ENCODE measurements at regions not wholly inside any gene's neighbourhood (a gene's known extent, or its start where the extent isn't known, plus 50 kb on each side); places are given as distances from the start of the nearest gene placed in this dataset.

DNA sequence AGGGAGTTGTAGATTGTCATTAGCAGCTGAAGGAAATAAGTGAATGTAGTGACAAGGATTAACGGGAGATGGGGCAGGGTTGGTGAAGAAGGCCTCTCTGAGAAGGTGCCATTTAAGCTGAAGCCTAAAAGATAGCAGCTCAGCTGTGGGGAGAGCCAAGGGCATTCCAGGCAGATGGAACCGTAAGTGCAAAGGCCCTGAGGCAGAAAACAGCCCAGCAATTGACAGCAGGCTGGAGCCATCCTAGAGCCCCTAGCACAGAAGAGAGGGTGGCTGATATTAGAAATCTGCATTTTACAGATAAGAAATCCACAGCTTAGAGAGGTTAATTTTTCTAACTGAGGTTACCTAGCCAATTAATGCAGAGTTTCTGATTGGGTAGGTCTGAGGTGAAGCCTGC lies 374.5 kb upstream of the PROK2 start:
- no peak for TF ChIP-seq POLR2A (IDR thresholded peaks at IDR 0.05)
- no peak for TF ChIP-seq CTCF (IDR thresholded peaks at IDR 0.05)

Data from right lobe of liver (tissue), 4 donors.